IMR-90 (cell line): ENCODE measurements at regions not wholly inside any gene's neighbourhood (a gene's known extent, or its start where the extent isn't known, plus 50 kb on each side); places are given as distances from the start of the nearest gene placed in this dataset.

Source experiments
- ATAC-seq: fragments of 200-7000 bp; cut with Tn5 transposase; 2 replicates; pipeline ENCODE4 v1.9.1; 2020; ENCODE audit warnings: low read depth, mild to moderate bottlenecking, moderate library complexity
- BruUV-seq: library from RNA; stranded (reverse); fragments of 400-500 nt; replicated peaks from 2 replicates; lab custom pipeline; 2021; lab: Mats Ljungman, UMichigan
- CTCF ChIA-PET: fragments of 300-600 bp; formaldehyde crosslinking; extraction: SDS; loops from one replicate; lab custom pipeline; 2021; ENCODE audit warnings: antibody characterized with exemption; lab: Yijun Ruan, JAX
- POLR2A ChIA-PET: fragments of 300-600 bp; sonication (Branson Sonifier 250); formaldehyde crosslinking; loops from one replicate; lab custom pipeline; 2022; ENCODE audit warnings: antibody characterized with exemption; ENCODE audit not compliant: unreplicated experiment; lab: Charles Lee
- DNase-seq: peaks from one replicate; pipeline ENCODE4 v3.0.0; 2013
- H2AFZ ChIP-seq: replicated peaks from 2 replicates; pipeline ENCODE3; 2013; ENCODE audit warnings: low read length, mild to moderate bottlenecking; ENCODE audit not compliant: poor library complexity
- H2AK5ac ChIP-seq: 2 replicates; pipeline ENCODE4 v1.6.1; 2013; ENCODE audit warnings: low read depth, low read length, inconsistent platforms
- H2AK9ac ChIP-seq: replicated peaks from 2 replicates; pipeline ENCODE3; 2013; ENCODE audit warnings: mild to moderate bottlenecking, low read depth, low read length, moderate library complexity; ENCODE audit not compliant: poor library complexity
- H2BK120ac ChIP-seq: 2 replicates; pipeline ENCODE4 v1.6.1; 2013; ENCODE audit warnings: low read depth, low read length, inconsistent platforms
- H2BK15ac ChIP-seq: 3 replicates; pipeline ENCODE4 v1.6.1; 2013; ENCODE audit warnings: low read depth, low read length, inconsistent platforms
- H2BK20ac ChIP-seq: 2 replicates; pipeline ENCODE4 v1.6.1; 2013; ENCODE audit warnings: low read depth, mild to moderate bottlenecking, inconsistent platforms, low read length, moderate library complexity
- H2BK5ac ChIP-seq: 2 replicates; pipeline ENCODE4 v1.6.1; 2013; ENCODE audit warnings: mild to moderate bottlenecking, low read depth, low read length, inconsistent platforms; ENCODE audit not compliant: poor library complexity, severe bottlenecking
- H3K14ac ChIP-seq: replicated peaks from 2 replicates; pipeline ENCODE4 v1.6.1; 2013; ENCODE audit warnings: low read depth, low read length, inconsistent platforms
- H3K18ac ChIP-seq: 2 replicates; pipeline ENCODE4 v1.6.1; 2013; ENCODE audit warnings: low read depth, low read length, control low read depth
- H3K23ac ChIP-seq: 2 replicates; pipeline ENCODE4 v1.6.1; 2013; ENCODE audit warnings: low read depth, low read length, inconsistent platforms
- H3K27ac ChIP-seq: 2 replicates; pipeline ENCODE4 v1.5.1; 2013; ENCODE audit warnings: mild to moderate bottlenecking, control low read depth, low read length; ENCODE audit not compliant: insufficient read depth
- H3K27me3 ChIP-seq: 2 replicates; pipeline ENCODE4 v1.6.1; 2013; ENCODE audit warnings: low read length; ENCODE audit not compliant: control insufficient read depth, insufficient read depth
- H3K36me3 ChIP-seq: 2 replicates; pipeline ENCODE4 v1.6.1; 2013; ENCODE audit warnings: low read length, mixed read lengths; ENCODE audit not compliant: control insufficient read depth, insufficient read depth
- H3K4ac ChIP-seq: 2 replicates; pipeline ENCODE4 v1.6.1; 2013; ENCODE audit warnings: low read depth, low read length, inconsistent platforms
- H3K4me1 ChIP-seq: 2 replicates; pipeline ENCODE4 v1.6.1; 2013; ENCODE audit warnings: low read length, mixed read lengths; ENCODE audit not compliant: control insufficient read depth, insufficient read depth
- H3K4me2 ChIP-seq: 2 replicates; pipeline ENCODE4 v1.6.1; 2013; ENCODE audit warnings: low read depth, mild to moderate bottlenecking, control low read depth, low read length, moderate library complexity
- H3K4me3 ChIP-seq: 2 replicates; pipeline ENCODE4 v1.5.1; 2013; ENCODE audit warnings: low read depth, mild to moderate bottlenecking, control low read depth, low read length, moderate library complexity; ENCODE audit not compliant: insufficient read depth
- H3K56ac ChIP-seq: 2 replicates; pipeline ENCODE4 v1.6.1; 2013; ENCODE audit warnings: low read length, inconsistent platforms; ENCODE audit not compliant: insufficient read depth; ENCODE audit errors: extremely low read depth
- H3K79me1 ChIP-seq, 2 experiments: 2 replicates each; pipeline ENCODE4 v1.6.1; 2013; ENCODE audit warnings: low read length in 2 of 2, inconsistent platforms in 1 of 2, low read depth in 1 of 2
- H3K9ac ChIP-seq: 2 replicates; pipeline ENCODE4 v1.6.1; 2013; ENCODE audit warnings: low read depth, low read length, control low read depth
- H3K9me1 ChIP-seq: 2 replicates; pipeline ENCODE4 v1.6.1; 2013; ENCODE audit warnings: low read length, inconsistent platforms; ENCODE audit not compliant: insufficient read depth
- H3K9me3 ChIP-seq: 2 replicates; pipeline ENCODE4 v1.6.1; 2013; ENCODE audit warnings: low read length; ENCODE audit not compliant: control insufficient read depth, insufficient read depth
- H4K20me1 ChIP-seq: 2 replicates; pipeline ENCODE4 v1.6.1; 2013; ENCODE audit warnings: low read length, inconsistent platforms; ENCODE audit not compliant: insufficient read depth
- H4K5ac ChIP-seq: 2 replicates; pipeline ENCODE4 v1.6.1; 2013; ENCODE audit warnings: mild to moderate bottlenecking, low read depth, low read length, control low read depth
- H4K8ac ChIP-seq, 2 experiments: 2 replicates each; pipeline ENCODE4 v1.6.1; 2013; ENCODE audit warnings: low read depth in 2 of 2, low read length in 2 of 2, control low read depth in 1 of 2, inconsistent platforms in 1 of 2
- H4K91ac ChIP-seq: 2 replicates; pipeline ENCODE4 v1.6.1; 2013; ENCODE audit warnings: low read depth, low read length, inconsistent platforms; ENCODE audit not compliant: insufficient read depth
- BHLHE40 ChIP-seq: fragments of 150-350 bp; IDR thresholded peaks from 2 replicates; pipeline ENCODE4 v1.6.1; 2016; ENCODE audit warnings: mild to moderate bottlenecking, low read depth, low read length
- FOS ChIP-seq: fragments of 150-350 bp; IDR thresholded peaks from 2 replicates; pipeline ENCODE4 v1.6.1; 2016; ENCODE audit warnings: low read depth, low read length
- WGBS, 2 experiments: methylation state at CpG; one replicate each; pipeline versions ENCODE4 v1.1.5 to v1.1.7; 2013; ENCODE audit warnings: missing lambda C conversion rate in 2 of 2; ENCODE audit not compliant: insufficient read length in 1 of 2; ENCODE audit errors: extremely low coverage in 2 of 2; 5-methylcytosine and 5-hydroxymethylcytosine counted together
- dilution Hi-C: fragments of 300-500 bp; cut with HindIII; formaldehyde crosslinking; loops from one replicate; pipeline ENCODE4 v1.14.3; 2018; ENCODE audit warnings: low sequenced_read_pairs; ENCODE audit not compliant: unreplicated experiment
- in situ Hi-C: fragments of 300-500 bp; cut with MboI; formaldehyde crosslinking; loops from 3 replicates; pipeline ENCODE4 v1.14.3; 2019; ENCODE audit warnings: low sequenced_read_pairs, inconsistent platforms, mixed read lengths
- intact Hi-C: fragments of 100-400 bp; cut with micrococcal nuclease; formaldehyde crosslinking; loops from 2 replicates; pipeline ENCODE4 v1.10.0; 2022
- TF ChIP-seq, protein P1 (sequence below): fragments of 150-350 bp; IDR thresholded peaks from 2 replicates; pipeline ENCODE4 v1.6.1; 2016; ENCODE audit warnings: low read depth, mild to moderate bottlenecking, low read length, moderate library complexity, borderline replicate concordance

DNA sequence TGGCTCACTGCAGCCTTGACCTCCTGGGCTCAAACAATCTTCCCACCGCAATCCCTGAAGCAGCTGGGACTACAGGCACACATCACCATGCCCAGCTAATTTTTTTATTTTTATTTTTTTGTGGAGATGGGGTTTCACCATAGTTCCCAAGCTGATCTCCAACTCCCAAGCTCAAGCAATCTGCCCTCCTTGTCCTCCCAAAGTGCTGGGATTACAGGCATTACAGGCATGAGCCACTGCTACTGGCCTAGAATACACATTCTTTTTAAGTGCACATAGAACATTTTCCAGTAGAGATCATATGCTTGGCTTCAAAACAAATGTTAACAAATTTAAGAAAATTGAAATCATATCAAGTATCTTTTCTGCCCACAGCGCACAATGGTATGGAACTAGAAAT is 176.8 kb upstream of the MARCKS start:
- Histone ChIP-seq H4K8ac (no peak overlapping the region), H3K9me3 (no peaks in the 10 kb centered on the region), H3K27me3 (no peaks in the 10 kb centered on the region), H3K4me3 (no peak overlapping the region), H4K91ac (no peak overlapping the region), H2BK15ac (no peak overlapping the region), H4K5ac (no peak overlapping the region), H3K36me3 (no peaks in the 10 kb centered on the region), H2AK9ac (no peak overlapping the region), H4K20me1 (no peaks in the 10 kb centered on the region), H3K18ac (no peak overlapping the region), H2BK20ac (no peak overlapping the region), H3K23ac (no peak overlapping the region), H3K9ac (no peak overlapping the region), H2BK5ac (no peak overlapping the region), H2AFZ (no peak overlapping the region), H3K14ac (no peak overlapping the region), H3K79me1 (no peaks in the 10 kb centered on the region), H3K4me1 (peaks cover 3% of the 10 kb centered on the region), H3K4ac (no peak overlapping the region), H3K4me2 (no peak overlapping the region), H2BK120ac (no peak overlapping the region), H3K27ac (no peak overlapping the region), H2AK5ac (no peak overlapping the region), H3K9me1 (no peaks in the 10 kb centered on the region), H3K56ac (no peak overlapping the region)
- no CpG with 5 or more reads among the region's 2 CpGs for WGBS, 2 experiments
- BruUV-seq = no TSS peak
- ChIA-PET POLR2A (no interaction called here), CTCF (no interaction called here)
- dilution Hi-C loops = no loop called here
- in situ Hi-C loops = no loop called here
- intact Hi-C loops = no loop called here
- no peak for TF ChIP-seq BHLHE40
- TF ChIP-seq FOS = no peak
- TF ChIP-seq, protein P1, sequence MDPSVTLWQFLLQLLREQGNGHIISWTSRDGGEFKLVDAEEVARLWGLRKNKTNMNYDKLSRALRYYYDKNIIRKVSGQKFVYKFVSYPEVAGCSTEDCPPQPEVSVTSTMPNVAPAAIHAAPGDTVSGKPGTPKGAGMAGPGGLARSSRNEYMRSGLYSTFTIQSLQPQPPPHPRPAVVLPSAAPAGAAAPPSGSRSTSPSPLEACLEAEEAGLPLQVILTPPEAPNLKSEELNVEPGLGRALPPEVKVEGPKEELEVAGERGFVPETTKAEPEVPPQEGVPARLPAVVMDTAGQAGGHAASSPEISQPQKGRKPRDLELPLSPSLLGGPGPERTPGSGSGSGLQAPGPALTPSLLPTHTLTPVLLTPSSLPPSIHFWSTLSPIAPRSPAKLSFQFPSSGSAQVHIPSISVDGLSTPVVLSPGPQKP = no peak
- no peak for DNase-seq
- ATAC-seq = no peak
